GM12865 (cell line): ENCODE measurements at regions not wholly inside any gene's neighbourhood (a gene's known extent, or its start where the extent isn't known, plus 50 kb on each side); places are given as distances from the start of the nearest gene placed in this dataset.
"Not testable (repeated sequence)": the region's sequence is repeated elsewhere in the genome, so short reads cannot be mapped to it uniquely, and the experiment has no call there.

Experiments
- DNase-seq: peaks from one replicate; pipeline ENCODE4 v3.0.0; 2010; ENCODE audit warnings: low read depth
- H3K4me3 ChIP-seq: 2 replicates; pipeline ENCODE4 v1.5.1; 2011; ENCODE audit warnings: mild to moderate bottlenecking, low read depth, low read length, control low read depth
- CTCF ChIP-seq: IDR thresholded peaks from 2 replicates; pipeline ENCODE4 v1.5.1; 2011; ENCODE audit warnings: low read length, control low read depth, low read depth, inconsistent platforms; ENCODE audit not compliant: insufficient read depth; ENCODE audit errors: missing control alignments

- DNase-seq, H3K4me3 ChIP-seq: not testable (repeated sequence)
These were observed 93.2 kb upstream of the RPH3AL start, which contains the start of gene RFLNB for GRCh38 chr17:445839-446238. TSS of gene RFLNB (minus strand) at chr17:445939.

GRCh38 chr17:444879-445454, 92.4 kb upstream of the RPH3AL start:
- TF ChIP-seq CTCF = no peak
- no peak overlapping the region for H3K4me3 ChIP-seq
- no peak for DNase-seq

- no peak overlapping the region for H3K4me3 ChIP-seq
- TF ChIP-seq CTCF = no peak
- DNase-seq = no peak
These were observed 90.5 kb upstream of the RPH3AL start for GRCh38 chr17:443109-443508.

- no peak for DNase-seq
- TF ChIP-seq CTCF = no peak
- H3K4me3 ChIP-seq = no peak overlapping the region
These were observed 88.7 kb upstream of the RPH3AL start for GRCh38 chr17:441155-441950.

- no peak overlapping the region for H3K4me3 ChIP-seq
- TF ChIP-seq CTCF = no peak
- DNase-seq = no peak
These were observed 85.6 kb upstream of the RPH3AL start for GRCh38 chr17:438191-438590.

- no peak for TF ChIP-seq CTCF
- no peak for DNase-seq
- H3K4me3 ChIP-seq = no peak overlapping the region
These were observed 84.9 kb upstream of the RPH3AL start for GRCh38 chr17:437545-437944.

GRCh38 chr17:436571-436970, 84.0 kb upstream of the RPH3AL start:
- TF ChIP-seq CTCF = no peak
- H3K4me3 ChIP-seq = no peak overlapping the region
- no peak for DNase-seq

- not testable (repeated sequence) for H3K4me3 ChIP-seq, DNase-seq
These were observed 79.9 kb upstream of the RPH3AL start for GRCh38 chr17:432471-432870.
